ENCODE measurements at regions not wholly inside any gene's neighbourhood (a gene's known extent, or its start where the extent isn't known, plus 50 kb on each side); places are given as distances from the start of the nearest gene placed in this dataset.

GRCh38 chr2:198712485-198712884 is 745.3 kb downstream of the SATB2 start:
- TF ChIP-seq POLR2AphosphoS5 (IDR thresholded peaks at IDR 0.05; ENCODE audit: low read depth, low read length) (no peak), TAF1 (IDR thresholded peaks at IDR 0.05; ENCODE audit: low read depth, low read length) (no peak), POLR2A (IDR thresholded peaks at IDR 0.05; ENCODE audit: low read depth, low read length) (no peak), POU2F2 (IDR thresholded peaks at IDR 0.05; ENCODE audit: low read depth, low read length) (no peak)

All from GM12891 (cell line).